HL-60 (cell line): ENCODE measurements at regions not wholly inside any gene's neighbourhood (a gene's known extent, or its start where the extent isn't known, plus 50 kb on each side); places are given as distances from the start of the nearest gene placed in this dataset.

ENCODE experiments used
- DNase-seq, 2 experiments: peaks; one replicate each; pipeline ENCODE4 v3.0.0-alpha.2; 2010 to 2020; ENCODE audit warnings: low read depth in 1 of 2, low spot score in 1 of 2
- H3K27ac ChIP-seq: fragments of 250-450 bp; sonication (Bioruptor Pico); replicated peaks from 2 replicates; pipeline ENCODE4 v1.5.1; 2020; ENCODE audit warnings: mild to moderate bottlenecking, moderate library complexity
- H3K27me3 ChIP-seq: fragments of 250-450 bp; sonication (Bioruptor Pico); 2 replicates; pipeline ENCODE4 v1.5.1; 2021; ENCODE audit warnings: mild to moderate bottlenecking, moderate library complexity; ENCODE audit not compliant: insufficient read depth, poor library complexity, severe bottlenecking
- H3K4me3 ChIP-seq: replicated peaks from 2 replicates; pipeline ENCODE4 v1.5.1; 2011; ENCODE audit warnings: mild to moderate bottlenecking, control low read depth, low read length; ENCODE audit not compliant: insufficient read depth
- CTCF ChIP-seq: IDR thresholded peaks from one replicate; pipeline ENCODE4 v1.5.1; 2011; ENCODE audit warnings: low read length, control low read depth, inconsistent platforms; ENCODE audit not compliant: insufficient read depth
- GABPA ChIP-seq: IDR thresholded peaks from 2 replicates; pipeline ENCODE4 v1.6.1; 2012; ENCODE audit warnings: low read depth
- POLR2AphosphoS5 ChIP-seq: IDR thresholded peaks from 2 replicates; pipeline ENCODE4 v1.6.1; 2012; ENCODE audit warnings: low read depth
- REST ChIP-seq: IDR thresholded peaks from 2 replicates; pipeline ENCODE4 v1.6.1; 2012; ENCODE audit warnings: low read depth; ENCODE audit not compliant: insufficient replicate concordance
- SPI1 ChIP-seq: IDR thresholded peaks from 2 replicates; pipeline ENCODE4 v1.6.1; 2012; ENCODE audit warnings: low read depth, mild to moderate bottlenecking, borderline replicate concordance

DNA sequence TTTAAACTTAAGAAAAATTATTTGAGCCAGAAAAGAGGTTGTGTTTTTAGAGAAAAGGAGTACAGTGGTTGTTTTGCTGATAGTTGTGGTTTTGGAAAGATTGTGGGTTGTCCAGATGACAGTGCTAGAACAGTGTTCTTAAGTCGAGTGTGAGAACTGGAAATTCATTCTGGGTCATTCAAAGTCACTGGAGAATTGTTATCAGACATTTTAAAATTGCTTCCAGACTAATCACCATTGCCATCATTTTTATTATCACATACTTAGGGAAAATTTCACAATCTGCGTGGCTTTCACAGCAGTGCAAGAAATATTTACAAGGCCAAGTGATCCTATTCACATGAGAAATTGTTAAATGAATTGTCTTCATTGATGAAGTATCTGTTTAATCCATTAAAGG is 242.2 kb upstream of the DDI1 start:
- Histone ChIP-seq H3K4me3 (no peak overlapping the region), H3K27ac (no peak overlapping the region), H3K27me3 (no peaks in the 10 kb centered on the region)
- DNase-seq = no peak
- TF ChIP-seq CTCF = no peak
- no peak for TF ChIP-seq SPI1
- TF ChIP-seq POLR2AphosphoS5 = no peak
- TF ChIP-seq REST = no peak
- no peak for TF ChIP-seq GABPA

- no peak overlapping the region for H3K4me3 ChIP-seq
- no peak overlapping the region for H3K27ac ChIP-seq
- no peak for TF ChIP-seq REST
- no peaks in the 10 kb centered on the region for H3K27me3 ChIP-seq
- no peak for DNase-seq
Observed at GRCh38 chr11:103798026-103798425, 238.4 kb upstream of the DDI1 start.

- no peak for DNase-seq
- Histone ChIP-seq H3K4me3 (no peak overlapping the region), H3K27me3 (no peaks in the 10 kb centered on the region), H3K27ac (no peak overlapping the region)
- no peak for TF ChIP-seq REST
- no peak for TF ChIP-seq GABPA
- TF ChIP-seq POLR2AphosphoS5 = no peak
- no peak for TF ChIP-seq SPI1
- no peak for TF ChIP-seq CTCF
Observed at GRCh38 chr11:103798446-103798845, 238.0 kb upstream of the DDI1 start.
